ENCODE measurements at regions not wholly inside any gene's neighbourhood (a gene's known extent, or its start where the extent isn't known, plus 50 kb on each side); places are given as distances from the start of the nearest gene placed in this dataset.

DNA sequence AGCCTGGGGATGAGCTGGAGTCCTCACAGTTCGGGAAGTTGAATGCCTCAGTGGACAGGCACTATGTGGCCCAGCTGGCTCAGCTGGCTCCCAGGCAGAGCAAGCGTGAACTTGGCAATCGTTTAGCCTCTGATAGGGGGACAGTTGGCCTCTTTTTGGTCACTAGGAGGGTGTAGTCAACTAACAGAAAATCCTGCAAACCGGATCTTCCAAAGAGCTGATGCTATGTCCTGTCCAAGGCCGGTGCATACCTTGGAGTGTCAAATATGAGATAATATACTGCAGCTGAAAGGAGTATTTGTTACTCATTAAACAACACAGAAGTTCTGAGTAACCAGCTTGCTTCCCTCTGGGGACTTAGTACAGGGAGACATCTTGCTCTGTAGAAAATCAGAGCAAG, 126.2 kb upstream of the EXOC2 start:
- ChIA-PET POLR2A (no interaction called here), CTCF (interaction anchor here (0.5 to 2.1 kb wide), 6 partner anchors 9 to 652 kb away, joined by 3 to 7 read pairs (median 3); no protein-coding TSS in a partner anchor)
- Histone ChIP-seq H3K27ac (ENCODE audit: extremely low read depth, low read depth, low read length) (no peak overlapping the region), H3K4me3 (ENCODE audit: low read depth, low read length) (no peak overlapping the region), H3K9me3 (ENCODE audit: control insufficient read depth, insufficient read depth, low read depth, low read length) (no peaks in the 10 kb centered on the region), H3K36me3 (ENCODE audit: control insufficient read depth in 2 of 2, insufficient read depth in 1 of 2, low read length in 2 of 2) (no peaks in the 10 kb centered on the region), H3K4me1 (ENCODE audit: control insufficient read depth, insufficient read depth, low read length) (no peaks in the 10 kb centered on the region)
- TF ChIP-seq ZNF175 (tag by site-specific recombination; IDR thresholded peaks at IDR 0.05) (no peak), FEZF1 (tag by site-specific recombination; IDR thresholded peaks at IDR 0.05) (no peak), ZNF214 (tag by site-specific recombination; IDR thresholded peaks at IDR 0.05; ENCODE audit: borderline replicate concordance) (no peak), YY2 (tag by site-specific recombination; IDR thresholded peaks at IDR 0.05) (no peak), ZNF157 (tag by site-specific recombination; IDR thresholded peaks at IDR 0.05) (no peak), ZNF184 (tag by site-specific recombination; IDR thresholded peaks at IDR 0.05) (no peak), ZNF2 (tag by site-specific recombination; IDR thresholded peaks at IDR 0.05) (no peak), TCF7L2 (IDR thresholded peaks at IDR 0.05; ENCODE audit: borderline replicate concordance, low read depth, low read length) (no peak), ZNF701 (tag by site-specific recombination; IDR thresholded peaks at IDR 0.05) (no peak), ZNF548 (tag by site-specific recombination; IDR thresholded peaks at IDR 0.05) (no peak), ZNF596 (tag by site-specific recombination; IDR thresholded peaks at IDR 0.05) (no peak), MYNN (tag by site-specific recombination; IDR thresholded peaks at IDR 0.05; ENCODE audit: borderline replicate concordance) (no peak), SCRT1 (tag by site-specific recombination; IDR thresholded peaks at IDR 0.05; ENCODE audit: borderline replicate concordance) (no peak), ZNF223 (tag by site-specific recombination; IDR thresholded peaks at IDR 0.05) (no peak), ZNF366 (tag by site-specific recombination; conservative IDR thresholded peaks at IDR 0.05) (no peak)
- TF ChIP-seq, protein P1, sequence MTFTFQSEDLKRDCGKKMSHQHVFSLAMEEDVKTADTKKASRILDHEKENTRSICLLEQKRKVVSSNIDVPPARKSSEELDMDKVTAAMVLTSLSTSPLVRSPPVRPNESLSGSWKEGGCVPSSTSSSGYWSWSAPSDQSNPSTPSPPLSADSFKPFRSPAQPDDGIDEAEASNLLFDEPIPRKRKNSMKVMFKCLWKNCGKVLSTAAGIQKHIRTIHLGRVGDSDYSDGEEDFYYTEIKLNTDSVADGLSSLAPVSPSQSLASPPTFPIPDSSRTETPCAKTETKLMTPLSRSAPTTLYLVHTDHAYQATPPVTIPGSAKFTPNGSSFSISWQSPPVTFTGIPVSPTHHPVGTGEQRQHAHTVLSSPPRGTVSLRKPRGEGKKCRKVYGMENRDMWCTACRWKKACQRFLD (tag by site-specific recombination; IDR thresholded peaks at IDR 0.05), result no peak

DNA sequence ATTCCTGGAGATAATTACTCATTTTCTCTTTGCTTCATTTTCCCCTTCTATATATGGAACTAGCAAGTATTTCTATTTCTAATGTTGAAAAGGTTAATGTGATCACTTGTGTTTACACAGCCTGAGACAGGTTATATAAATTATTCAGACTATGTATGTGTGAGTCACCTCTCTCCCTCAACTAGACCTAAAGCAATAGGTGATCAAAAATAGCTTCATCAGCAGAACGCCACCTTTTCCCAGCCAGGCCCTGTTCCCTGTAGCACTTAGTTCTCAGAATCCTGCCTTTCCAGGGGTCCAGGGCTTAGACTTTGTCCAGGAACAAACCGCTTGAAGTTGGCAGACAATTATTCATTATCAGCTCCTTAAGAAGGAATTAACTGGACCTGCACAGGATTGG, 125.3 kb upstream of the EXOC2 start:
- Histone ChIP-seq H3K36me3 (ENCODE audit: control insufficient read depth in 2 of 2, insufficient read depth in 1 of 2, low read length in 2 of 2) (no peaks in the 10 kb centered on the region), H3K4me1 (ENCODE audit: control insufficient read depth, insufficient read depth, low read length) (no peaks in the 10 kb centered on the region), H3K4me3 (ENCODE audit: low read depth, low read length) (no peak overlapping the region), H3K27ac (ENCODE audit: extremely low read depth, low read depth, low read length) (no peak overlapping the region), H3K9me3 (ENCODE audit: control insufficient read depth, insufficient read depth, low read depth, low read length) (no peaks in the 10 kb centered on the region)
- CTCF ChIA-PET, result interaction anchor here (0.5 to 2.1 kb wide), 4 partner anchors 65 to 618 kb away, joined by 3 to 7 read pairs (median 3); no protein-coding TSS in a partner anchor
- POLR2A ChIA-PET, result interaction anchor here (0.6 kb wide), 1 partner anchor 563 kb away, joined by 3 read pairs; no protein-coding TSS in a partner anchor
- TF ChIP-seq ZNF311 (tag by site-specific recombination; IDR thresholded peaks at IDR 0.05; ENCODE audit: borderline replicate concordance), result no peak
- TF ChIP-seq ZNF792 (tag by site-specific recombination; IDR thresholded peaks at IDR 0.05), result no peak
- TF ChIP-seq ZNF560 (tag by site-specific recombination; IDR thresholded peaks at IDR 0.05; ENCODE audit: borderline replicate concordance), result no peak
- no peak for TF ChIP-seq ZNF354C (tag by site-specific recombination; IDR thresholded peaks at IDR 0.05; ENCODE audit: borderline replicate concordance, low read depth)
- TF ChIP-seq, protein P2, sequence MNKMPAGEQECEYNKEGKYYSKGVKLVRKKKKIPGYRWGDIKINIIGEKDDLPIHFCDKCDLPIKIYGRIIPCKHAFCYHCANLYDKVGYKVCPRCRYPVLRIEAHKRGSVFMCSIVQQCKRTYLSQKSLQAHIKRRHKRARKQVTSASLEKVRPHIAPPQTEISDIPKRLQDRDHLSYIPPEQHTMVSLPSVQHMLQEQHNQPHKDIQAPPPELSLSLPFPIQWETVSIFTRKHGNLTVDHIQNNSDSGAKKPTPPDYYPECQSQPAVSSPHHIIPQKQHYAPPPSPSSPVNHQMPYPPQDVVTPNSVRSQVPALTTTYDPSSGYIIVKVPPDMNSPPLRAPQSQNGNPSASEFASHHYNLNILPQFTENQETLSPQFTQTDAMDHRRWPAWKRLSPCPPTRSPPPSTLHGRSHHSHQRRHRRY (tag by site-specific recombination; IDR thresholded peaks at IDR 0.05), result no peak
- TF ChIP-seq, protein P3, sequence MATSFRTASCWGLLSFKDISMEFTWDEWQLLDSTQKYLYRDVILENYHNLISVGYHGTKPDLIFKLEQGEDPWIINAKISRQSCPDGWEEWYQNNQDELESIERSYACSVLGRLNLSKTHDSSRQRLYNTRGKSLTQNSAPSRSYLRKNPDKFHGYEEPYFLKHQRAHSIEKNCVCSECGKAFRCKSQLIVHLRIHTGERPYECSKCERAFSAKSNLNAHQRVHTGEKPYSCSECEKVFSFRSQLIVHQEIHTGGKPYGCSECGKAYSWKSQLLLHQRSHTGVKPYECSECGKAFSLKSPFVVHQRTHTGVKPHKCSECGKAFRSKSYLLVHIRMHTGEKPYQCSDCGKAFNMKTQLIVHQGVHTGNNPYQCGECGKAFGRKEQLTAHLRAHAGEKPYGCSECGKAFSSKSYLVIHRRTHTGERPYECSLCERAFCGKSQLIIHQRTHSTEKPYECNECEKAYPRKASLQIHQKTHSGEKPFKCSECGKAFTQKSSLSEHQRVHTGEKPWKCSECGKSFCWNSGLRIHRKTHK (tag by site-specific recombination; IDR thresholded peaks at IDR 0.05), result no peak
- TF ChIP-seq, protein P4, sequence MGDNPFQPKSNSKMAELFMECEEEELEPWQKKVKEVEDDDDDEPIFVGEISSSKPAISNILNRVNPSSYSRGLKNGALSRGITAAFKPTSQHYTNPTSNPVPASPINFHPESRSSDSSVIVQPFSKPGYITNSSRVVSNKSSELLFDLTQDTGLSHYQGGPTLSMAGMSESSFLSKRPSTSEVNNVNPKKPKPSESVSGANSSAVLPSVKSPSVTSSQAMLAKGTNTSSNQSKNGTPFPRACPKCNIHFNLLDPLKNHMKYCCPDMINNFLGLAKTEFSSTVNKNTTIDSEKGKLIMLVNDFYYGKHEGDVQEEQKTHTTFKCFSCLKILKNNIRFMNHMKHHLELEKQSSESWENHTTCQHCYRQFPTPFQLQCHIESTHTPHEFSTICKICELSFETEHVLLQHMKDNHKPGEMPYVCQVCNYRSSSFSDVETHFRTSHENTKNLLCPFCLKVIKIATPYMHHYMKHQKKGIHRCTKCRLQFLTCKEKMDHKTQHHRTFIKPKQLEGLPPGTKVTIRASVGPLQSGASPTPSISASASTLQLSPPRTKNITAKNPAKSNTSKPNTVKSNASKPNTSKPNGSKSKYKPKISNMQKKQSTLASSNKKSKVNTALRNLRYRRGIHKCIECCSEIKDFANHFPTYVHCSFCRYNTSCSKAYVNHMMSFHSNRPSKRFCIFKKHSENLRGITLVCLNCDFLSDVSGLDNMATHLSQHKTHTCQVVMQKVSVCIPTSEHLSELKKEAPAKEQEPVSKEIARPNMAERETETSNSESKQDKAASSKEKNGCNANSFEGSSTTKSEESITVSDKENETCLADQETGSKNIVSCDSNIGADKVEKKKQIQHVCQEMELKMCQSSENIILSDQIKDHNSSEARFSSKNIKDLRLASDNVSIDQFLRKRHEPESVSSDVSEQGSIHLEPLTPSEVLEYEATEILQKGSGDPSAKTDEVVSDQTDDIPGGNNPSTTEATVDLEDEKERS (tag by site-specific recombination; IDR thresholded peaks at IDR 0.05), result no peak
- no peak for TF ChIP-seq BCL11B (tag by site-specific recombination; IDR thresholded peaks at IDR 0.05; ENCODE audit: low read depth)
- no peak for TF ChIP-seq ZNF112 (tag by site-specific recombination; IDR thresholded peaks at IDR 0.05)
- TF ChIP-seq HOXD13 (CRISPR knock-in tag; IDR thresholded peaks at IDR 0.05; ENCODE audit: borderline replicate concordance), result no peak
- TF ChIP-seq YY1 (tag by site-specific recombination; IDR thresholded peaks at IDR 0.05), result no peak
